DOHH2 (cell line): ENCODE measurements at regions not wholly inside any gene's neighbourhood (a gene's known extent, or its start where the extent isn't known, plus 50 kb on each side); places are given as distances from the start of the nearest gene placed in this dataset.

Experiments used
- CTCF ChIP-seq: fragments of 200-600 bp; sonication (generic); IDR thresholded peaks from one replicate; pipeline ENCODE4 v1.5.1; 2014; ENCODE audit warnings: antibody characterized with exemption, mild to moderate bottlenecking, low read depth, low read length; ENCODE audit not compliant: poor library complexity, severe bottlenecking
- EZH2phosphoT487 ChIP-seq: fragments of 200-600 bp; sonication (generic); IDR thresholded peaks from 2 replicates; pipeline ENCODE4 v1.6.1; 2017; ENCODE audit warnings: borderline replicate concordance, mild to moderate bottlenecking, antibody characterized with exemption, low read length, moderate library complexity, mixed read lengths

DNA sequence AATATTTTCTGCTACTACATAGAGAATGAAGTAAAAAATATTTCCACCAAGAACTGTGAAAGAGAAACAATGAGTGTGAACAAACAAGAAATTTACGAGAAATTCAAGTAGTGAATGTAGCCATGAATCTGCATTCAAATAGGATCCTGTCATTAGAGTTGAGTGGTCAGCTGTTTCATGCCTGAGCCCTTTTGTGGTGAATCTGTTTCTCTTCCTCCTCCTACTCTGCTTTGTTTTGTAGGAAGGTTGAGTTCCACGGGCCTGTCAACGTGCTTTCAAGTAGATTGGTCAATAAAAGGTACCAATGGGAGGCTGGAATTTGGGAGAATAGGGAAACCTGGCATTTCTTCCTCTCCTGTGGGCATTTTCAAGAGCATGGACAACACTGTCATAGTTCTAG is 1749.6 kb upstream of the FLRT2 start:
- TF ChIP-seq CTCF (no peak), EZH2phosphoT487 (no peak)
